ENCODE measurements at regions not wholly inside any gene's neighbourhood (a gene's known extent, or its start where the extent isn't known, plus 50 kb on each side); places are given as distances from the start of the nearest gene placed in this dataset.

DNA sequence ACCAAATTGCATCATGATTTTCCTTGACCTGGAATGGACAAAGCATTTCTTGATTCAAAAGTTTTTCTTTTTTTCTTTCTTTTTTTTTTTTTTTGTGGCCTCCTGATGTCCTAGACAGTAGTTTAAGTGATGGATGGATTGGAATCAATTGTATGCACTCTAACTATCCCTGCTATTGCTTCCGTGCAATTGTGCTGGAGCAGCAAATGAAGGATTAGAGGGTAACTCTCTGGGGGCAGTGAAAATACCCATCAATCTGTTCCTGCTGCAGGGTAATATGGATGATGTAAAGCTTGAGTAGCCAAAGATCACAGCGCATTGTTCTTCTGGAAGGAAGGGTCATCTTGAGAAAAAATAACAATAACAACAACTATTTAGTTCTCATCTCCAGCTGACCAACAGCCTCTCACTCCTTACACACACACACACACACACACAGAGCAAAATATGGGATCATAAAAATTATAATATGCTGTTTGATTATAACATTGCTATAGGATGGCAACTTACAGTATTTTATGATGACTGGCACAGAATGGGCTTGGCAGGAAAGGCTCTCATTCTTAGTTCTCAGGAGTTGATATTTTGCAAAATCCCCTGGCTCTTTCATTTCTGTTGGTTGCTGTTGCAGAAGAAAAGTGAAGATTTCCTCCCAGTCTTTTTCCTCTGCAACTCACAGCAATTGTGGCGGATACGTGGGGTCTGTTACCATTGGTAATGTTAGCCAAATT lies 160.9 kb upstream of the DMAC1 start:
- no peak for TF ChIP-seq POLR2AphosphoS5 (IDR thresholded peaks at IDR 0.05)
- TF ChIP-seq, protein P1, sequence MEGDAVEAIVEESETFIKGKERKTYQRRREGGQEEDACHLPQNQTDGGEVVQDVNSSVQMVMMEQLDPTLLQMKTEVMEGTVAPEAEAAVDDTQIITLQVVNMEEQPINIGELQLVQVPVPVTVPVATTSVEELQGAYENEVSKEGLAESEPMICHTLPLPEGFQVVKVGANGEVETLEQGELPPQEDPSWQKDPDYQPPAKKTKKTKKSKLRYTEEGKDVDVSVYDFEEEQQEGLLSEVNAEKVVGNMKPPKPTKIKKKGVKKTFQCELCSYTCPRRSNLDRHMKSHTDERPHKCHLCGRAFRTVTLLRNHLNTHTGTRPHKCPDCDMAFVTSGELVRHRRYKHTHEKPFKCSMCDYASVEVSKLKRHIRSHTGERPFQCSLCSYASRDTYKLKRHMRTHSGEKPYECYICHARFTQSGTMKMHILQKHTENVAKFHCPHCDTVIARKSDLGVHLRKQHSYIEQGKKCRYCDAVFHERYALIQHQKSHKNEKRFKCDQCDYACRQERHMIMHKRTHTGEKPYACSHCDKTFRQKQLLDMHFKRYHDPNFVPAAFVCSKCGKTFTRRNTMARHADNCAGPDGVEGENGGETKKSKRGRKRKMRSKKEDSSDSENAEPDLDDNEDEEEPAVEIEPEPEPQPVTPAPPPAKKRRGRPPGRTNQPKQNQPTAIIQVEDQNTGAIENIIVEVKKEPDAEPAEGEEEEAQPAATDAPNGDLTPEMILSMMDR (IDR thresholded peaks at IDR 0.05) = no peak

Measured in gastroesophageal sphincter (tissue), 3 donors.